Esophagus muscularis mucosa (tissue), 4 donors: ENCODE measurements at regions not wholly inside any gene's neighbourhood (a gene's known extent, or its start where the extent isn't known, plus 50 kb on each side); places are given as distances from the start of the nearest gene placed in this dataset.

Source experiments
- DNase-seq: peaks from one replicate; pipeline ENCODE4 v3.0.0-alpha.2; 2017; ENCODE audit errors: extremely low spot score
- H3K27ac ChIP-seq, 4 donors: fragments of 200-600 bp; sonication (generic); replicated peaks in 1 of 4; 1 replicate in 3 of 4; 2 replicates in 1 of 4; pipeline ENCODE4 v1.5.1; 2016 to 2019; ENCODE audit warnings: mild to moderate bottlenecking in 1 of 4
- H3K27me3 ChIP-seq, 4 donors: fragments of 200-600 bp; sonication (generic); one replicate each; pipeline versions ENCODE4 v1.5.1 to v1.6.0; 2016 to 2019
- H3K36me3 ChIP-seq, 4 donors: fragments of 200-600 bp; sonication (generic); one replicate each; pipeline ENCODE4 v1.5.1; 2016 to 2019
- H3K4me1 ChIP-seq, 4 donors: fragments of 200-600 bp; sonication (generic); one replicate each; pipeline ENCODE4 v1.5.1; 2016 to 2019
- H3K4me3 ChIP-seq, 4 donors: fragments of 200-600 bp; sonication (generic); 1 replicate in 2 of 4; 2 replicates in 2 of 4; pipeline ENCODE4 v1.5.1; 2016 to 2019; ENCODE audit warnings: mild to moderate bottlenecking in 4 of 4, moderate library complexity in 1 of 4
- H3K9me3 ChIP-seq, 4 donors: fragments of 200-600 bp; sonication (generic); 1 replicate in 3 of 4; 2 replicates in 1 of 4; pipeline ENCODE4 v1.5.1; 2016 to 2019
- CTCF ChIP-seq, 3 experiments: fragments of 200-600 bp in 2 of 3; fragments of 450-650 bp in 1 of 3; sonication (generic) in 2 of 3; IDR thresholded peaks; one replicate each; pipeline ENCODE4 v1.5.1; 2017 to 2019; ENCODE audit warnings: antibody characterized with exemption in 3 of 3, mild to moderate bottlenecking in 2 of 3, moderate library complexity in 1 of 3
- EP300 ChIP-seq: sonication (generic); formaldehyde crosslinking; IDR thresholded peaks from one replicate; pipeline ENCODE4 v1.6.1; 2017; ENCODE audit warnings: antibody characterized with exemption
- POLR2A ChIP-seq: fragments of 450-650 bp; IDR thresholded peaks from one replicate; pipeline ENCODE4 v1.6.1; 2017; ENCODE audit warnings: antibody characterized with exemption, moderate library complexity, mild to moderate bottlenecking, low read depth
- POLR2AphosphoS5 ChIP-seq, 2 donors: sonication (generic); formaldehyde crosslinking; IDR thresholded peaks; one replicate each; pipeline ENCODE4 v1.6.1; 2017; ENCODE audit warnings: antibody characterized with exemption in 2 of 2
- WGBS: methylation state at CpG from one replicate; pipeline ENCODE4 v1.1.5; 2018; 5-methylcytosine and 5-hydroxymethylcytosine counted together
- intact Hi-C: fragments of 100-400 bp; cut with DNase I; formaldehyde crosslinking; loops from one replicate; pipeline ENCODE4 v1.15.1; 2023

GRCh38 chr10:128245026-128245425, 118.8 kb upstream of the MKI67 start:
- H3K4me1 ChIP-seq: no peaks in the 10 kb centered on the region

GRCh38 chr10:128247576-128247975, 121.4 kb upstream of the MKI67 start:
- no peaks in the 10 kb centered on the region for H3K4me1 ChIP-seq
- no peak overlapping the region for H3K4me3 ChIP-seq
- 93% methylated on average over 5 of the region's 8 CpGs for WGBS
- DNase-seq: no peak
- no peaks in the 10 kb centered on the region for H3K9me3 ChIP-seq
- no peaks in the 10 kb centered on the region for H3K36me3 ChIP-seq
- TF ChIP-seq POLR2A: no peak
- no peak for TF ChIP-seq CTCF (IDR thresholded peaks at IDR 0.05)
- TF ChIP-seq POLR2AphosphoS5 (IDR thresholded peaks at IDR 0.05): no peak
- TF ChIP-seq EP300: no peak
- no peak overlapping the region for H3K27ac ChIP-seq
- intact Hi-C loops: no loop called here
- peaks cover 0 to 7% (median 0%) of the 10 kb centered on the region in 4 donors for H3K27me3 ChIP-seq

More at GRCh38 chr10:128245026-128245425, 118.8 kb upstream of the MKI67 start:
- Histone ChIP-seq H3K27me3 (no peaks in the 10 kb centered on the region), H3K27ac (no peak overlapping the region), H3K4me3 (no peak overlapping the region), H3K9me3 (no peaks in the 10 kb centered on the region), H3K36me3 (no peaks in the 10 kb centered on the region)
- 87% methylated on average over 5 of the region's 5 CpGs for WGBS
- DNase-seq: no peak
- TF ChIP-seq POLR2A (no peak), EP300 (no peak), CTCF (IDR thresholded peaks at IDR 0.05) (no peak), POLR2AphosphoS5 (IDR thresholded peaks at IDR 0.05) (no peak)
- intact Hi-C loops: no loop called here

- Histone ChIP-seq H3K4me1 (no peaks in the 10 kb centered on the region), H3K27me3 (peaks cover 0 to 21% (median 1%) of the 10 kb centered on the region in 4 donors), H3K4me3 (no peak overlapping the region), H3K27ac (no peak overlapping the region), H3K36me3 (no peaks in the 10 kb centered on the region), H3K9me3 (no peaks in the 10 kb centered on the region)
- intact Hi-C loops: no loop called here
- DNase-seq: no peak
- TF ChIP-seq CTCF (IDR thresholded peaks at IDR 0.05): no peak
- TF ChIP-seq POLR2A: no peak
- no peak for TF ChIP-seq POLR2AphosphoS5 (IDR thresholded peaks at IDR 0.05)
- no peak for TF ChIP-seq EP300
- 61% methylated on average over 2 of the region's 2 CpGs for WGBS
Observed at GRCh38 chr10:128254476-128254875, 128.3 kb upstream of the MKI67 start.

GRCh38 chr10:128257428-128257827, 131.2 kb upstream of the MKI67 start:
- TF ChIP-seq EP300 (no peak), POLR2A (no peak), POLR2AphosphoS5 (IDR thresholded peaks at IDR 0.05) (no peak), CTCF (IDR thresholded peaks at IDR 0.05) (no peak)
- H3K4me3 ChIP-seq: no peak overlapping the region
- intact Hi-C loops: no loop called here
- no peak for DNase-seq
- 78% methylated on average over 2 of the region's 2 CpGs for WGBS
- H3K36me3 ChIP-seq: no peaks in the 10 kb centered on the region
- peaks cover 0 to 33% (median 1%) of the 10 kb centered on the region in 4 donors for H3K27me3 ChIP-seq
- no peaks in the 10 kb centered on the region for H3K4me1 ChIP-seq
- H3K27ac ChIP-seq: no peak overlapping the region
- H3K9me3 ChIP-seq: no peaks in the 10 kb centered on the region

GRCh38 chr10:128258421-128258976, 132.3 kb upstream of the MKI67 start:
- Histone ChIP-seq H3K4me3 (no peak overlapping the region), H3K4me1 (no peaks in the 10 kb centered on the region), H3K36me3 (no peaks in the 10 kb centered on the region), H3K27ac (no peak overlapping the region), H3K9me3 (no peaks in the 10 kb centered on the region), H3K27me3 (peaks cover 0 to 43% (median 1%) of the 10 kb centered on the region in 4 donors)
- WGBS: 85% methylated on average over 3 of the region's 3 CpGs
- no peak for DNase-seq
- intact Hi-C loops: no loop called here
- TF ChIP-seq POLR2AphosphoS5 (IDR thresholded peaks at IDR 0.05) (no peak), POLR2A (no peak), EP300 (no peak), CTCF (IDR thresholded peaks at IDR 0.05) (no peak)
